ENCODE measurements at regions not wholly inside any gene's neighbourhood (a gene's known extent, or its start where the extent isn't known, plus 50 kb on each side); places are given as distances from the start of the nearest gene placed in this dataset.

- TF ChIP-seq CTCF (conservative IDR thresholded peaks at IDR 0.05 in 1 of 2, IDR thresholded peaks at IDR 0.05 in 1 of 2; ENCODE audit: low read depth in 1 of 2, low read length in 2 of 2) (no peak), EZH2 (IDR thresholded peaks at IDR 0.05; ENCODE audit: low read length, missing control alignments) (no peak)
Measured at GRCh38 chr3:25907081-25907480, 117.2 kb downstream of the OXSM start.
